ENCODE measurements at regions not wholly inside any gene's neighbourhood (a gene's known extent, or its start where the extent isn't known, plus 50 kb on each side); places are given as distances from the start of the nearest gene placed in this dataset.

GRCh38 chr3:187434524-187434923 lies 66.3 kb downstream of the RTP4 start:
- no peak for TF ChIP-seq SMAD1 (IDR thresholded peaks at IDR 0.05; ENCODE audit: low read depth, low read length, partially characterized antibody)
- TF ChIP-seq MAZ (CRISPR knock-in tag; conservative IDR thresholded peaks at IDR 0.05 in 1 of 2, IDR thresholded peaks at IDR 0.05 in 1 of 2), result no peak
- TF ChIP-seq YBX1 (IDR thresholded peaks at IDR 0.05), result no peak
- TF ChIP-seq KDM2B (CRISPR knock-in tag; IDR thresholded peaks at IDR 0.05), result no peak
- TF ChIP-seq RFX5 (IDR thresholded peaks at IDR 0.05; ENCODE audit: low read depth, low read length), result no peak
- no peak for TF ChIP-seq SOX6 (IDR thresholded peaks at IDR 0.05)
- no peak for TF ChIP-seq ZNF586 (CRISPR knock-in tag; conservative IDR thresholded peaks at IDR 0.05)
- TF ChIP-seq HCFC1 (IDR thresholded peaks at IDR 0.05; ENCODE audit: low read depth, low read length), result no peak
- TF ChIP-seq MEF2A (IDR thresholded peaks at IDR 0.05; ENCODE audit: control insufficient read depth, low read depth, low read length), result no peak
- TF ChIP-seq ZNF165 (CRISPR knock-in tag; IDR thresholded peaks at IDR 0.05; ENCODE audit: borderline replicate concordance), result no peak
- TF ChIP-seq ZBTB8A (IDR thresholded peaks at IDR 0.05; ENCODE audit: partially characterized antibody), result no peak
- no peak for TF ChIP-seq ZNF23 (CRISPR knock-in tag; IDR thresholded peaks at IDR 0.05)
- no peak for TF ChIP-seq CTCFL (IDR thresholded peaks at IDR 0.05; ENCODE audit: borderline replicate concordance, insufficient read depth, low read depth, low read length, poor library complexity, severe bottlenecking)
- no peak for TF ChIP-seq HINFP (tag; conservative IDR thresholded peaks at IDR 0.05; ENCODE audit: low read depth)
- TF ChIP-seq FUS (optimal IDR thresholded peaks at IDR 0.05; ENCODE audit: low read depth, low read length), result no peak
- TF ChIP-seq MTF1 (CRISPR knock-in tag; IDR thresholded peaks at IDR 0.05; ENCODE audit: borderline replicate concordance), result no peak
- TF ChIP-seq GABPB2 (CRISPR knock-in tag; conservative IDR thresholded peaks at IDR 0.05), result no peak
- no peak for TF ChIP-seq NFXL1 (CRISPR knock-in tag; IDR thresholded peaks at IDR 0.05)
- TF ChIP-seq ETV6 (IDR thresholded peaks at IDR 0.05; ENCODE audit: borderline replicate concordance in 1 of 2, low read depth in 2 of 2, low read length in 1 of 2), result no peak
- no peak for TF ChIP-seq ETV6 (CRISPR knock-in tag; IDR thresholded peaks at IDR 0.05; ENCODE audit: borderline replicate concordance)
- H3K36me3 ChIP-seq (ENCODE audit: control insufficient read depth, insufficient read depth, low read length), result no peaks in the 10 kb centered on the region
- POLR2A ChIA-PET, result interaction anchor here (0.6 to 0.7 kb wide), 2 partner anchors 10 to 309 kb away, joined by 3 read pairs; no protein-coding TSS in a partner anchor
- H3K4me1 ChIP-seq (replicated peaks in 1 of 2; ENCODE audit: control insufficient read depth in 2 of 2, insufficient read depth in 2 of 2, low read length in 2 of 2), result no peaks in the 10 kb centered on the region
- in situ Hi-C loops (cut with MboI), result no loop called here
- no peak overlapping the region for H3K9ac ChIP-seq (ENCODE audit: insufficient read depth in 1 of 2, low read depth in 2 of 2, low read length in 2 of 2)
- H3K4me3 ChIP-seq, result no peak overlapping the region
- H3K4me2 ChIP-seq (ENCODE audit: insufficient read depth, low read length), result no peak overlapping the region
- no peaks in the 10 kb centered on the region for H4K20me1 ChIP-seq (replicated peaks; ENCODE audit: control insufficient read depth, insufficient read depth, low read length)
- no peaks in the 10 kb centered on the region for H3K9me3 ChIP-seq (replicated peaks; ENCODE audit: control insufficient read depth, insufficient read depth, low read depth, low read length)
- DNase-seq (ENCODE audit: extremely low read depth in 1 of 4, low spot score in 3 of 4) (no peak), ATAC-seq (no peak), FAIRE-seq (no peak)
- no TSS peak for BruUV-seq (replicated peaks)
- 0% methylated on average over 2 of the region's 2 CpGs for whole genome bisulfite sequencing (ENCODE audit: insufficient coverage, low coverage, missing lambda C conversion rate)
- H2AFZ ChIP-seq (ENCODE audit: low read depth, low read length), result no peak overlapping the region
- no peaks in the 10 kb centered on the region for H3K9me1 ChIP-seq (ENCODE audit: control insufficient read depth, insufficient read depth, low read length)
- peaks cover 0 to 4% of the 10 kb centered on the region in 2 experiments; a peak in 1 of 5 replicates for H3K27me3 ChIP-seq (ENCODE audit: control insufficient read depth in 2 of 2, insufficient read depth in 2 of 2, low read length in 2 of 2)
- H3K79me2 ChIP-seq (ENCODE audit: control insufficient read depth, insufficient read depth, low read length), result no peaks in the 10 kb centered on the region
- intact Hi-C loops (cut with micrococcal nuclease), result loop anchor here (10.0 kb wide), 1 partner anchor 120 kb away; no protein-coding TSS in a partner anchor
- H3K27ac ChIP-seq (ENCODE audit: extremely low read depth, low read depth, low read length), result no peak overlapping the region
- CTCF ChIA-PET (ENCODE audit: low intra/inter-chr PET ratio), result no interaction called here

Data from K562 (cell line).